ENCODE measurements at regions not wholly inside any gene's neighbourhood (a gene's known extent, or its start where the extent isn't known, plus 50 kb on each side); places are given as distances from the start of the nearest gene placed in this dataset.

- TF ChIP-seq CHD7 (IDR thresholded peaks at IDR 0.05; ENCODE audit: insufficient replicate concordance, low read length) (no peak), BACH1 (IDR thresholded peaks at IDR 0.05; ENCODE audit: low read length) (no peak), SIRT6 (IDR thresholded peaks at IDR 0.05; ENCODE audit: low read length) (no peak), SP1 (IDR thresholded peaks at IDR 0.05; ENCODE audit: low read depth, low read length) (no peak), CTCF (IDR thresholded peaks at IDR 0.05; ENCODE audit: control extremely low read depth in 1 of 3, insufficient read depth in 1 of 3, low read depth in 1 of 3, low read length in 3 of 3) (no peak), SAP30 (IDR thresholded peaks at IDR 0.05; ENCODE audit: insufficient read depth, insufficient replicate concordance, low read length) (no peak), JUND (IDR thresholded peaks at IDR 0.05; ENCODE audit: low read length) (no peak), SIN3A (conservative IDR thresholded peaks at IDR 0.05 in 1 of 2, IDR thresholded peaks at IDR 0.05 in 1 of 2; ENCODE audit: low read depth in 1 of 2, low read length in 2 of 2) (no peak)
Measured at GRCh38 chr2:39865751-39866150, 86.7 kb upstream of the THUMPD2 start (continued).

All from H1 (cell line).